SW480 (cell line): ENCODE measurements at regions not wholly inside any gene's neighbourhood (a gene's known extent, or its start where the extent isn't known, plus 50 kb on each side); places are given as distances from the start of the nearest gene placed in this dataset.
"Not testable (repeated sequence)": the region's sequence is repeated elsewhere in the genome, so short reads cannot be mapped to it uniquely, and the experiment has no call there.

Source experiments
- DNase-seq: peaks from one replicate; pipeline ENCODE4 v3.0.0-alpha.2; 2016; ENCODE audit warnings: low spot score

DNA sequence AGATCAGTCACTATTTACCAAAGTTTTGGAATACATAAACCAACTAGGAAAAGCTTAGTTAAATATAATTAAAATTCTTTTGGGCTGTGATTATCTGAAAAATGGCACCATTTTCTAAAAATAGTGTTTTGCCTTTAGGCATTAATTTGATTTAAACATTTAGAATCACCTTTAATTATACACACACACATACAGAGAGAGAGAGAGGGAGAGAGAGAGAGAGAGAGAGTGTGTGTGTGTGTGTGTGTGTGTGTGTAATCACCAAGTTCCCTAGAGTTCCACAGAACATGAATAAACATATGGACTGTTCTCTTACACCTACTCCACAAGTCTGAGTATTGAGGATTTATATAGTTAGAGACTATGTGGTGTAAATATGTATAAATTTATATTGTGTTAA, 141.2 kb upstream of the ATXN1 start:
- no peak for DNase-seq

DNA sequence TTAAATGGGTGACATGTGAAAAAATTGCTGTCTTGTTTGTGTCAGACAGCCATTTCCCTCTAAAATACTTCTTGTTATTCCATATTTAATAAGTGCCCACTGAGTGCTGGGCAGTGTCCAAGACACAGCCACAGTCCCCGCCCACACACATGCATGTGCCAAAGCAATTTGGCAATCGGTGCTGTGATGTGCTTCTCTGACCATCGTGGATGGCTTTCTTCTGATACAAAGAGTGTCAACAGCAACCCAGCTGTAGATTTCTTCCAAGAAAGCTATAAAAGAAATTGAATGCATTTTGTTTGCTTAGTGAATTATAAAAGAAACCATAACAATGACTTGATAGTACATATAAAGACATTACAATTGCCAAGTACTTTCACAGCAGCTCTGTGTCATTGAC, 140.5 kb upstream of the ATXN1 start:
- no peak for DNase-seq

DNA sequence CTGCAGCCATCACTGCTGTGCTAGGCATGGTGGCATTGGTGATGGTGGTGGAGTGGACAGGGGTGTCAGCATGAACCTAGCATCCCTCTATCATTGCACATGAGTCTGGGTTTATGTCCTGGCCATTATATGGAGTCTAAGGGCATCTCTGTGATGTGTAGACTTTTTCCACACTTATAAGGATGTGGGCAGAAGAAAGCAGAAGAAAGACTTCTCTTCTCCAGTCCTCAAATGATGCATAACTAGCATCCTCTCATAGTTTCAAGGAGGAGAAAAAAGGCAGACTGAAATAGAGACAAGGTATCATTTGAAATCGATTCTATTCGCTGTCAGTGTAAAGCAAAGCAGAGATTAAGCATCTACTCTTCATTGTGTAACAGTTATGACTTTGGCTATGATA, 140.0 kb upstream of the ATXN1 start:
- DNase-seq, result no peak

DNA sequence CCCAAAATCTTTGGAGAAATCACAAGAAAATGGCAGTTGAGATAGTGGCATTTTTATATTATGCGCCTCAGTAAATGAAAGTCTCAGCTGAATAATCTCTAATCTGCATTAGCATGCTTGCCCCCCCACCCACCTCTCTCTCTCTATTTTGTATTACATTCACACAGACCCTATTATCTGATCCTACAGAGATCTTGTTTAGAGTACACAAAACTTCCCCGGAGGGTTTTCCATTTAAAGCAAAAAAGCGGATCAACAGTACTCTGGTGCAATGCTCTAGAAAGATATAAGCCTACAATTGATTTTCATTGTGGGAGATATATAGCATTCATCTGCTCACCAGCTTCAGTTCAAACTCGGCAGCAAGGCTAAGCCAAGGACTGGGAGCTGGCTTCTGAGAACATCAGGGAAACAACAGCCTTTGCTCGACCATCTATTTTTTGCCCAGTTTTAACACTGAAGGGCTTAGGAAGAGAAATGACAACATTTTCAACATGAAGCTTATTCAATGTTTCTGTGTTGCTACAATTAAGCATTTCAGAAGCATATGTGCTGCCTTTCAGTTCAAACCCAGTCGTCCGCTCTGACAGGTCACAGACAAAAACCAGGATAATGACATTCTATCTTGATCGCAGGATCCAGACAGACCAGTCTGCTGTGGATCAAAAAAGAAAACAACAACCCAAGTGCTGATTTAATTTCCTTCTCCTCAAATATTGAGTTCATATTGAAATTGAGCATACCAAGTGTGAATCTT, 137.6 kb upstream of the ATXN1 start:
- DNase-seq, result no peak

DNA sequence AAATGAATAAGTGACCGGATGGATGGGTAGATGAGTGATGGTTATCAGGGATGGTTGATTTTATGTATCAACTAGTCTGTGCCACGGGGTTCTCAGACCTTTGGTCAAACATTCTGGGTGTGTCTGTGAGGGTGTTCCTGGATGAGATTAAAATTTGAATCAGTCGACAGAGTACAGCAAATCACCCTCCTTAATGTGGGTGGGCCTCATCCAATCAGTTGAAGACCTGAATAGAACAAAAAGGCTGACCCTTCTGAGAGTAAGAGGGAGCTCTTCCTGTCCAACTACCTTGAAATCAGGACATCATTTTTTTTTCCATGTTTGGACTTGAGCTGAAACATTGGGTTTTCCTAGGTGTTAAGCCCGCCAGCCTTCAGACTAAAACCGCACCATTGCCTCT, 136.4 kb upstream of the ATXN1 start:
- no peak for DNase-seq

DNA sequence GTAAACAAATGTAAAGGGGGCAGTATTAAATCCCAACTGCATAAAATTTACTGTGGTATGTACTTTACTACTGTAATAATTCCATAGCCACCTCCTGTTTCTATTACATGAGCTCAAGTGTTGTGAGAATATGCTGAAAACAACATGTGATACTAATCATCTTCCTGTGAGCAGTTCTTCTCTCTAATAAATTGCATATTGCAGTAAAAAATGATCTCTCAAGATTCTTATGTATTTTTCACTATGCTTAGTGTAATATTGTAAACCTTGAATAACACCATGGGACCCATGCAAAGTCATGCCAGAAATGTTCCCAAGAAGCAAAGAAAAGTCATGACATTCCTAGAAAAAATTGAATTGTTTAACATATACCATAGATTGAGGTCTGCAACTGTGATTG, 133.0 kb upstream of the ATXN1 start:
- no peak for DNase-seq

DNA sequence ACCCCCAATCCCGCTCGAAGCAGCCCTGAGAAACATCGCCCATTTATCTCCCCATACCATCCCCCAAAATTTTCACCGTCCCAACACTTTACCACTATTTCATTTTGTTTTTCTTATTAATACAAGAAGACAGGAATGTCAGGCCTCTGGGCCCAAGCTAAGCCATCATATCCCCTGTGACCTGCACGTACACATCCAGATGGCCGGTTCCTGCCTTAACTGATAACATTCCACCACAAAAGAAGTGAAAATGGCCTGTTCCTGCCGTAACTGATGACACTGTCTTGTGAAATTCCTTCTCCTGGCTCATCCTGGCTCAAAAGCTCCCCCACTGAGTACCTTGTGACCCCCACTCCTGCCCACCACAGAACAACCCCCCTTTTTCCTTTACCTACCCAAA, 129.8 kb upstream of the ATXN1 start:
- not testable (repeated sequence) for DNase-seq

DNA sequence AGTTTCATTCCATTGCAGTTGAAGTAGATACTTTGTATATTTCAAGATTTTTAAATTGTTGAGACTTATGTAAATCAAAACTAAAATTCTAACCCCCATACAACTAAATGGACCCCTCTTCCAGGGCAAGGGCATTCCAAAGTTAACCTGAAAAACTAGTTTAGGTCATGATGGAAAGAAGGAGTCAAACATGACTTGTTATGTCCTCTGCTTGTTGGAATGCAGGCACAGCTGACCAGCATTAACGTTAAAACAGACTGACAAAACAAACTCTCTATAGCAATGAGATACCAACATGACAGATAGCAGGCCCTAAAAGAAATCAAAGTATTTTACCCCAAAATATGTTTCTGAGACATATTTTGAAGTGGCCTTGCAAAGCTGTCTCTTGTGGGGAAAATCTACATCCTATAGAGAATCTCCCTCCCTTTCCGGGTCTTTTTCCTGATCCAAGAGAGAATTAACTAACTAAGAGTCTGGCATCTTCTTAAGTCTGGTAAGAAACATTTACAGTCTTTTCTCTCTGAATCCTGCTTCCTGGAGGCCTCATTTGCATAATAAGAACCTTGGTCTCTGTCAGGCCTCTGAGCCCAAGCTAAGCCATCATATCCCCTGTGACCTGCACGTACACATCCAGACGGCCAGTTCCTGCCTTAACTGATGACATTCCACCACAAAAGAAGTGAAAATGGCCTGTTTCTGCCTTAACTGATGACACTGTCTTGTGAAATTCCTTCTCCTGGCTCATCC, 124.3 kb upstream of the ATXN1 start:
- no peak for DNase-seq

DNA sequence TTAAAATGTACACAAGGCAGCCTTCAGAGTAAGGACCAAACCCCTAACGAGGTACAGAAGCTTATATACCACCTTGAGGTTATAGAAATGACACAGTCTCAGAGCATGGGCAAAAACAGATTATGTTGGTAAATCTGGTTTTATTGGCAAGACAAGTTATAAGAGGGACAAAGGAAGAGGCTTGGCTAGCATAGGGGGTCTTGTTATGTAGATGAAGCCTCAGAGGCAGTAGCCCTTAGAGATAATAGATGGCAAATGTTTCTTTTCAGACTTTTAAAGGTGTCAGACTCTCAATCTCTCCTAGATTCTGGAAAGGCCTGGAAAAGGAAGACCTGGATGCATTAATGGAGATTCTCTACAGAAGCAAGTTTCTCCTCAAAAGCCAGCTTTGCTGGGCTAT, 123.3 kb upstream of the ATXN1 start:
- DNase-seq, result no peak

DNA sequence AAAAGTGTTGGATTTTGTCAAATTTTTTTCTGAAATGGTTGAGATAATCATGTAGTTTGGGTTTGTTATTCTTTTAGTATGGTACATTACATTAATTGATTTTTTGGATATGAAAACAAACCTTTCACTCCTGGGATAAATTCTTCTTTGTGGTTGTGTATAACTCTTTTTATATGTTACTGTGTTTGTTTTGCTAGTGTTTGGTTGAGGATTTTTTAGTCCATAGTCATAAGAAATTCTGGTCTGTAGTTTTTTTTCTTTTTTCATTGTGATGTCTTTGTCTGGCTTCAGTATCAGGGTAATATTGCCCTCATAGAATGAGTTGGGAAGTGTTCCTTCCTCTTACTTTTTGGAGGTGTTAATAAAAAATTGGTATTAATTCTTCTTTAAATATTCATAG, 122.2 kb upstream of the ATXN1 start:
- DNase-seq, result no peak

DNA sequence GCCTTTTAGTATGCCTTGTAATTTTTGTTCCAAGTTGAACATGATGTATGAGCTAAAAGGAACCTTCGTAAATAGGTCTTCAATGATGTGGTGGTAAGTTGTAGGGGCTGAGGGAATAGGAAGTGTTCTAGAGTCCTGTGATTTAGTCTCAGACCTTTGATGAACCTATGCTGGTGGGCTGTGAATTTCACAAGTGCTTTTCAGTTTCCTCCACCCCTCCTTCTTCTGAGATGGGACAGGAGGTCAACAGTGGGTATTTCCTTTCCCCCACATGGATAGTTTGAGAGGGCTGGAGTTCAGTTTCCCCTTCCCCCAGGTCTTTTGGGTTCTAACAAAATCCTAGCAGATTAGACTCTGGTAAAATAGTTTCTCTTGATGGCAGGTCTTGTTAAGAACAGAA, 121.0 kb upstream of the ATXN1 start:
- DNase-seq, result no peak

DNA sequence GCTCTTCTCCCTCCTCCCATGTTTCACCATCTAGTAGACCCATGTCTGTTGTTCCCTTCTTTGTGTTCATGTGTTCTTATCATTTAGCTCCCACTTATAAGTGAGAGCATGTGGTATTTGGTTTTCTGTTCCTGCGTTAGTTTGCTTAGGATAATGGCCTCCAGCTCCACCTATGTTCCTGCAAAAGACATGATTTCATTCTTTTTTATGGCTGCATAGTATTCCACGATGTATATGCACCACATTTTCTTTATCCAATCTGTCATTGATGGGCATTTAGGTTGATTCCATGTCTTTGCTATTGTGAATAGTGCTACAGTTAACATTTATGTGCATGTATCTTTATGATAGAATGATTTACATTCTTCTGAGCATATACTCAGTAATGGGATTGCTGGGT, 115.6 kb upstream of the ATXN1 start:
- DNase-seq, result not testable (repeated sequence)

DNA sequence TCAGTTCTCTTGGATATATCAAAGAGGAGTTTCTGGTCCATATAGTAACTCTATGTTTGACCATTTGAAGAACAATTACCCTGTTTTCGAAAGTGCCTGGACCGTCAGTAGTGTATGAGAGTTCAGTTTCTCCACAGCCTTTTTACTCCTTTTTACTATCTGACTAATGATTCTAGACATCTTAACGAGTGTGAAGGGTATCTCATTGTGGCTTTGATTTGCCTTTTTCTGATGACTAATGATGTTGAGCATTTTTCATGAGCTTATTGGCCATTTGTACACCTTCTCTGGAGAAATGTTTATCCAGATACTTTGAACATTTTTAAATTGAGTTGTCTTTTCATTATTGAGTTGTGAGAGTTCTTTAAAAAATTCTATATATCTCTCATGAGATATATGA, 114.9 kb upstream of the ATXN1 start:
- DNase-seq, result no peak

DNA sequence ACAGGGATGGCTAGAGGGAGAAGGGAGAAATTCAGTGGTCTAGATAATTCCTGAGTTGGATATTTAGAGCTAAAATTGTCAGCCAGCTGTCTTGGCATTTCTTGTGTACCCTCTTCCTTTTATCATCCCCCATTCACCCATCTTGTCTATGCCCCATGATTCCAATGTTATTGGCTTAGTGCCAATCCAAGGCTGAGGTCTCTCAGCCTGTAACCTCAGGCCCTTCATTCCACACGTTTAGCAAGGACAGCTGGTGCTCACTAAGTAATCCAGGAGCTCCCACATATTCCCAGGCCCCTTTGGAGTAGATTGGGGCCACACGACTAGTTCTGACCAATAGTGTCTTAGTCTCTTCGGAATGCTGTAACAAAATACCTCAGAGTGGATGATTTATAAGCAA, 112.4 kb upstream of the ATXN1 start:
- no peak for DNase-seq

DNA sequence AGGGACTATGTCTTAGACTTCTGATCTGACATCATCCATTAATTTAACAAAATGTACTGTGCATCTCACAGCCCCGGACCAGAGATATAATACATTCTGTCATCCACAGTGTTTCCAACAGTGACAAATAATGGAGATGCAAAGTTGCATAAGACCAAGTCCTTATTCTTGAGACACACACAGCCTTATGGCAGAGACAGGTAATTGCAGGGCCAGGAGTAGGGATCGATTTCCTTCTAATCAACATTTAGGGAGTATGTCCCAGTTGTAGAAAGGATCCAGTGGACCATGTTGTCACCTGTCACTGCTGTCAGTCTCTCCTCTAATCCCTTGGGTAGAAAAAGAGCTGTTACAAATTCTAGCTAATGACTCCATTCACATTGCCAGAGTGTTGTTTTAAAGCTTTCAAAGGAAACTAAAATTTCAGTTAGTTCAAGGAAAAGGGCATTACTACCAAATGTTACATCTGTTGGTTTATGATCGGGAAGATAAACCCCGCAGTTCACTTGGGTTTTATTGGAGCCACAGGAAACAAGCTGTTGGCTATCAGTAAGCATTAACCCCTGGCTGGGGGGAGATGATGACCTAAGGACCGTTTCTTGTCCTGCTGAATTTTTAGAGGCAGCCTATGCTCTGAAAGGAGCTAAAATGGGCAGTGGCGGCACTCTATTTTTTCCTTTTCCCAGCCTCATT, 111.4 kb upstream of the ATXN1 start:
- no peak for DNase-seq

DNA sequence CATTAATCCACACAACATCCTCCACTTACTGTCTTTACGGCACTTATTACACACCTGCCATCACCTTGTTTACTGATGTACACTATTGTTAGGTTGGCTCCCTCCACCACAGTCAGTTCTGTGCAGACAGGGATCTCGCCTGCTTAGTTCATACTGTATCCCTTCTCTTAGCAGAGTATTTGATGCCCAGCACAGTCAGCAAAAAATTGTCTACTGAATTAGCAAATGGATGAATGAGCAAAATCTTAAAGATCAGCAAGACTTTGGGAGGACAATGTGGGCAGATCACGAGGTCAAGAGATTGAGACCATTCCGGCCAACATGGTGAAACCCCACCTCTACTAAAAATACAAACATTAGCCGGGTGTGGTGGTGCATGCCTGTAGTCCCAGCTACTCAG, 109.8 kb upstream of the ATXN1 start:
- DNase-seq, result no peak

DNA sequence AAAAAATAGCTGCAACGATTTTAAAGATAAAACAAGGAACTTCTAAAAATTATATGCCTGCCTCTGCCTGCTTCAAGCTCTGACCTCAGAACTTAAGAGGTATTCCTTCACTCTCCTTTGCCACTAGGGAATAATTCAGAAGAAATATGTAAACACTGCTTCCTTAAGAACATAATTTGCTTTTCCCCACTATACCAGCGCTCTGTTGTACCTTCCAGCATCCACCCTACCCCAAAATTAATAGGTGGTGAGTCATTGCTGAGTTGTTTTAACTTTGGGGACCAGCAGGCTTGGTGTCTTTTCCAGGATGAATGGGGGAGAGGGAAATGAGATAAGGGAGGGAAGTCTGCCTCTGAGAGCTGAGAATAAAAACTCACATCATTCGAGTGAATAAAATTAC, 107.7 kb upstream of the ATXN1 start:
- no peak for DNase-seq

DNA sequence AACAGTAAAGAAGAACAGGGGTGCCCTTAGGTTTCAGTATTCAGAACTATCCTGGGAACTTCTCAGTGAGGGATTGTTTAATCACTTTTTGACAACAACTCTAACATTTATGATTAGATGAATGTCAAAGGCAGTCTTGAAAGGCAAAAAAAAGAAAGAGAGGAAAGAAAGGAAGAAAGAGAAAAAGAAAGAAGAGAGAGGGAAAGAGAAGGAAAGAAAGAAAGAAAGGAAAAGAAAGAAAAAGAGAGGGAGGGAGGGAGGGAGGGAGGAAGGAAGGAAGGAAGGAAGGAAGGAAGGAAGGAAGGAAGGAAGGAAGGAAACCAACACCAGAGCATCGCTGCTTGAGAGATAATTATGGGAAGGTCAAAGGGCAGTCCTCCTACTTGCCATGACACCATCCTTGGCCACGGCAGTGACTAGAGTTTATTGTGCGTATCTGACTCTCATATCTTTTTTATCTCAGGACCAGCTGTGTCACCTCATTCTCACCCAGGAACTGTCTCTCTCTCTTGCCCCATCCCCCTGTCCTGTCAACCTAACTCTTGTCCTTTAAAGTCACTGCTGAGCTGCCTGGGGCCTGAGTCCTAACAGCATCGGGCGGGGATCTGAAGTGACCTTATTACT, 96.8 kb upstream of the ATXN1 start:
- DNase-seq, result no peak

DNA sequence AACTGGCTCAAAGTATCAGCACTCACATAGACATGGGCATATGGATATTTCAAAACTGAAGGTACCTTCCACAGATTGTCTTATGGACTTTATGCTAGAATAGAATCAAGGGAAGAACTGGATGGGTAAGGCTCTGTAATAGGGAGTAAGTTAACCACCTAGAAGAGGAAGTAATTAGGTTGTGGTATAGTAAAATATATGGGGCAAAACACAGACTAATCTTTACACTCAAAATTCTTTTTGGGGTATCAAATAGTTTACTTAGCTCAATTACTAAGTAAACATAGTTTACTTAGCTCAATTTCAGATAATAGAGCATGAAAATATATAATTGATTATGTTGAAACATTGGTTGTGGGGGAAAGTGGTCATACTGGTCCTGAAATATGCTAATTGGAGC, 94.2 kb upstream of the ATXN1 start:
- DNase-seq, result no peak

DNA sequence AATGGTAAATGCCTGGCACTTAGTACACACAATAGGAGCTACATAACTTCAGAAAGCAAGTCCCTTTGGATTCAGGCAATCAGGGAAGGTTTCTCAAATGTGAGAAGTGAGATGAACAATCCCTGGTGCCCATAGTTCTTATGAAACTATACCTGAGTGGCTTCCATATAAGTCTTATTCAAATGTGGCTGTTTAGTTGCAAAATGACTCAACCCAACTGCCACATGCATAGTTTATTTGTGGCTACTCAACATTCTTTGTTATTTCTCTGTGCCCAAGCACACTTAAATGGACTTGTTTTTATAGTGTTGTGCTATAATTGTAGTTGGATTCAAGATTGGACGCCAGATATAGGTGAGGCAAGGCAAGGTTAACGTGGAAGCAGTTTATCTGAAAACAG, 93.7 kb upstream of the ATXN1 start:
- no peak for DNase-seq

DNA sequence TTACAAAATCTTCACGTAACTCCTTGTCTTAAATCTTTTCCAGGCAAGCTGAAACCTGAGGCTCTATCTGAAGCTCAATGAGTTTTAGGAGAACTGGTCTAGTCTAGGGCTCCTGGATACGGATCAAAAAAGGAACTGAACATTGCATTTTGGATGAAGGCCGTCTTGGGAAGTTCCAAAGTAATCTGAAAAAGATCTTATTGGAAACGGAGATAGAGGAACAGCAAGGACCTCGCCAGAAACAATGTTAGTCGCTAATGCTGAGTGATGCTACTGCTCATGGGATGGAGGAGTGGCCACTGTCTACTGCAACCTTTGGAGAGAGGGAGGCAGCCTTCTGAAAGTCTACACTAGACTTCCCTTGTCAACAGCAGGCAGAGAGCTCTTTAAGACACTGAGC, 91.4 kb upstream of the ATXN1 start:
- no peak for DNase-seq

DNA sequence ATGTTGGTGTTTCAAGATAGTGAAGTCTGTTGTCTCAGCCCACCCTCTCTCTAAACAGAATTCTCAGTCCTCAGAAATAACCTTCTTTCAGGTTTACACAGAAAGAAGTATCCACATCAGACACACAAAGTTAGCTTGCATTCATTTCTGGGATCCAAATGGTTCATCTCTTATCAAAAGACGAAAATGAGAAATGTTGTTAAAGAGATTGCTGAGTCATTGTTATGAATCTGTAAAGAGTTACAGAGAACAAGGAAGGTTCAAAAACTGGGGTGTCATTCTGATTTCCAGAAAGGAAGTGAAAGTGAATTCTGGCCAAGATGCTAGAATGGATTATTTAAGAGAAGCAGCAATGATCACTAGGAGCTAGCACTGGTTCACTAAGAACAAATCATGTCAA, 90.5 kb upstream of the ATXN1 start:
- DNase-seq, result no peak

DNA sequence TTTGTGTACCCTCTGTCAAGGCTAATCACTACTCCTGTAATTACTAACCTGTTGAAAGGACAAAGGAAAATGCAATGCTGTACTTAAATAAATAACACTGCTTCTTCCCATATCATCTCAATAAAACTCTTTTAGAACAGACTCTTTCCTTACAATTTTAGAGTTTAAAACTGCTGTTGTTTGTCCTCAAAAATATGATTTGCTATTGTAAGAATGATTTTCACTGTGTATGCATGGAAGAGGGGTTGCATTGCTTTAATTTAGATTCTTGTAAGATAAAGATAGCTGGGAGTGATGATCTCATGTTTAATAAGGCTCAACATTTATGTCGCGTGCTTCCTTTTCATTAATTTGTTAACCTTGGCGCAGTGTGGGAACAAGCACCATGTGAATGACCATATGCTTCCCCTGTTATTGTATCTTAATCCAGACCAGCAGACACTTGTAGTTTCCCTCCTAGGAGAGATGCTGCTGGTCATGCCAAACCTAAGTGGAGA, 89.8 kb upstream of the ATXN1 start:
- DNase-seq, result no peak
